NCI-H526 (cell line): ENCODE measurements at regions not wholly inside any gene's neighbourhood (a gene's known extent, or its start where the extent isn't known, plus 50 kb on each side); places are given as distances from the start of the nearest gene placed in this dataset.
"Not testable (repeated sequence)": the region's sequence is repeated elsewhere in the genome, so short reads cannot be mapped to it uniquely, and the experiment has no call there.

Source experiments
- DNase-seq, 2 experiments: peaks; one replicate each; lab custom pipeline; 2025; lab: John Stamatoyannopoulos, UW

DNA sequence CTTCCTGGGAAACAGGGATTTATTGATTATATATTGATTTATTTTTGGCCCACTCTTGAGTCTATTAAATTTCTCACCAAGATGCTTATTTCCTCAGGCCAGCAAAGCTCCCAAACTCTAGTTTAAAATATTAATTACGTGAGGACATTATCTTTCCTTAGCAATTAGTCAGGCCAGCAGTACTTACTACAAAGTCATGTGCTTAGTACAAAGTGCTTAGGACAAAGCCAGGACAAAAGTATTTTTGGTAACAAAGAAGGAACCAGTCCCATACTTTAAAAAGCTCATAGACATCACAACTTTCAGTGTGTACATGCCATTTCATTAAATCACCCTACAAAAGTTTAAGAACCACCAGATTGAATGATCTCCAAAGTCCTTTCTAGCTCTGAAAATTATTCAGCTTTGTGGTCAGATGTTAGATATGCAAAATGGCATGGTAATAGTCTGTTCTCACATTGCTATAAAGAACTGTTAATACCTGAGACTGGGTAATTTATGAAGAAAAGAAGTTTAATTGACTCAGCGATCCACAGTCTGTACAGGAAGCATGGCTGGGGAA, 94.7 kb upstream of the PWP1 start:
- DNase-seq: no peak

DNA sequence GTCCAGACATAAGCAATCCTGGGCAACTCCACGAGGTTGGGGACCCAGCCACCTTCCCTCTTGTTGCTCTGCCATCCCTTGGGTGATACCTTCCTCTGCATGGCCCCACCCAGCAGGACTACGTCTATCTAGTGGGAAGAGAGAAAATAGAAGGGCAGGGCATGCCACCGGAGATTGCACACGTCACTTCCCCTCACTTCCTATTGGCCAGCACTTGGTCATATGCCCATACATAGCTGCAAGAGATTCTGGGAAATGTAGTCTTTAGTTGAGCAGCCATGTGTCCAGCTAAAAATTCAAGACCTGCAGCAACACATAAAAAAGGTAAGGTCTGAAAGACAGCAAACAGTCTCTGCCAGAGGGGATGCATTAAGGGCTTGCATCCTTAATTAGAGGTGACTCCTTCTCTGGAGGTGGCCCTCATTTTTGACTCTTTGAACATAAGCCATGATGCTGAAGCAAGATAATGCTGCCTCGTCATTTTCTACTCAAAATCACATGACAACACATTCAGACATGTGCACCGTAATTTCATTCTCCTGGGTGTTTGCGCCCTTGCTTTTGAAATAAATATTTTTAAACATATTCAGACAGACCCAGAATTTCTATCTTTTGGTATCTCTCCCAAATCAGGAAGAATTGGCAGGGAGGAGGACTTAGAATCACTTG, 91.8 kb upstream of the PWP1 start:
- DNase-seq: peak in 1 of 2 experiments; percentile 31

DNA sequence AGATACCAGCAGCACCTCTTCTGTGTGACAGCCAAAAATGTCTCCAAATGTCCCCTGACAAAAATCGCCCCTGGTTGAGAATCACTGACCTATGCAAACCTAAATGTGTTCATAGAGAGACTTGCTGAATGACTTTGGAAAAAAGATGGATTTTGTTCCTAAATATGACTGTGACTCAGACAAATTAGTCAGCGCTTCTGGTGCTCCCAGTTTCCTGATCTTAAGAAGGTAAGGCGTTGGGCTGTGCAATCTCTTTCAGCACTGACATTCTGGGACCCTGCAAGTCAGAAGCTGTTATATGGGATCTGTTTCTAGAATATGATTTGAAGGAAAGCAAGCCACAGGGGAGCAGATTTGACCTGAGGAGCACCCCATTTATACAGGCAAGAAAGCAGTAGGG, 90.6 kb upstream of the PWP1 start:
- DNase-seq: no peak

DNA sequence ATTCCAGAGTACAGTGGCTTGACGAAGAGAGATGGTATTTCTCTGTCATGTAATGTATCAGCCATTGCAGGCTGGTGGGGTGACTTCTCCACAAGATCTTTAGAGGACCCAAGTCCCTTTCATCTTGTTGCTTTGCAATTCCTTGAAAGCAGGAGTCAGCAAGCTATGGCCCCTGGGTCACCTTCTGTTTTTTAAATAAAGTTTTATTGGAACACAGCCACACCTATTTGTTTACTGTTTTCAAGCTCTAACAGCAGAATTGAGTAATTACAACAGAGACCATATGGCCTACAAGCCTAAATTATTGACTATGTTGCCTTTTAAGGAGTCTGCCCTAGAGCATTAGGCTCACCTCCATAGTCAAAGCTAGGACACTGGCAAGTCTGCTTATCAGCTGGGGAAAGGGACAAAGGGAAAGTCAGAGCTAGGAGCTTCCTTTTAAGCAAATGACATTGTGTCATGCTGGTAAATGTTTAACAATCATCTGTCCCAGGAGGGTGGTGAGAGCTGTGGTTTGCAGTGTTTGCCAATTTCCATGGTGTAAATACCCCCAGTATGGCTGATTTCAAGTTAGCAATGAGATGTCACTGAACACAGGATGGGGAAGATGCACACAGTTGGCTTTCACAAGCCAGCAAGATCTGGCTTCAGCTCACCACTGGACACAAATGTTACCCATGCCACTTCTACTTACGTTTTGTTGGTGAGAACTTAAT, 87.7 kb upstream of the PWP1 start:
- peak in 1 of 2 experiments; percentile 13 for DNase-seq

DNA sequence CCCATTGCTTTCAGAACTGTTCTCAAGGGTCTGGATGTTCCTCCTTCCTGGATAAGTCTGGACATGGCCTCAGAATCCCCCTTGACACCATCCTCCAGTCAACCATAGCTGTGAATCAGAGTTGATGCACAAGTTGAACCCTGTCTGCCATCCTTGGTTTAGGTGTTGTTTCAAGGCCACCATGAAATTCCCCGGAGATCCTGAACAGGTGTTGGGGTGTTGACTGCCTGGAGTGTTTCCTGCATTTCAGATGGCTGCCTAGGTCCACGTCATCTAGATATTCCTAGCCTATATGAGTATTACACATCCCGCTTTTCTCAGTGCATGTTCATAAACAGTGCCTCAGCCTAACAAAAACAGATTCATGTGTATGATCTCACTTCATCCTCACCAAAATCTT, 86.7 kb upstream of the PWP1 start:
- no peak for DNase-seq

DNA sequence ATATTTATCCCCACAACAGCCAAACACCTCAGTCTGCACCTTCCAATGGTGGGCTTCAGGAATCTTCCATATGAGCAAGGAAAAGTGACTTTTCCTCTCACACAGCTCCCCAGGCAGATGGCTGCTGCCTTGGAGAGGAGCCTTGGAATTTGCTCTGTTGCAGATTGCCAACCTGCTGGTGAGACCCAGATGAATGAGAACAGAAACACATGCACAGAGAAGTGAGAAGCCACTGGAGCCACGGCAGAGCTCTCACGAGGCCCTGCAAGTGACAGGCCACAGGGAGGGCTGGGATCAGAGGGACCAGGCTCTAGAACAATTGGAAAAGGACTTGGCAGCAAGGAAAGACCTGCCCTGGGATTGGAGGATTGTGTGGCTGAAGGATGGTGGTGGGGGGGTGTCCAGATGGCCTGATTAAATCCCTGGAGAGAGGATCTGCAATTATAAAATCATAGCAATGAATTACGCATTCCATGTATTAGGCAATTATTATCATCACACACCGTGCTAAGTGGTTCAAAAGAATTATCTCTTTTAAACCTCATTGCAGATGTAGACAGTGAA, 84.9 kb upstream of the PWP1 start:
- DNase-seq: no peak

DNA sequence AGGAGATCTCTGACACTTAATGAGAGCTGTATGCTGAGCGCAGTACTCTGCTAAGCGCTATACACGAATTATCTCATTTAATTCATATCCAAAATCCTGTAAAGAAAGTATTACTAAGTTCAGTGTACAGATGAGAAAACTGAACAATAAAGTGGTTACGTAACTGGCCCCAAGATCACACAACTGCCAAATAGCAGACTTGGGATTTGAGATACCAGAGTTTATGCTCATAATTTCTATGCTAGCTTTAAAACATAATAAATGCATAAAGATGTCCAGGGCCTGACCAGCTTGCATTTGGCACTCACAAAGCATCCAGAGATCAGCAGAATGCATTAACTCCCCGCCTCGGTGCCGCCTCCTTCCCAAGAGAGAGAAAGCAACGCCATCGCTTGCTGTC, 83.2 kb upstream of the PWP1 start:
- no peak for DNase-seq

DNA sequence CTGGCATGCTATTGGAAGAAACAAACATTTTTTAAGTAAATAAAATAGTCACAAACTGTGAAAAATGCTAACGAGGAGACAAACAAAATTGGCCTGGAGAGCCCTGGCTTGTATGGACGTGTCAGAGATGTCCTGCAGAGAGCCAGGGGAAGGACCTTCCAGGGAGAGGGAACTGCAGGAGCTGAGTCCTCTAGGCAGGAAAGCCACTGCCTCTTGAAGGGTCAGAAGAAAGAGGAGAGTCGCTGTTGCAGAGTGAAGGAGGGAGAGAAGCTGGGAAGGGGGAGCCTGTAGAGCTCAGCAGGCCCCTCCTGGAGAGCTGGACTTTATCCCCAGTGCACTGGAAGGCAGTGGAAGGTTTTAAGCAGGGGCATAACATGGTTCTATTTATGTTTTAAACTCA, 80.3 kb upstream of the PWP1 start:
- no peak for DNase-seq

DNA sequence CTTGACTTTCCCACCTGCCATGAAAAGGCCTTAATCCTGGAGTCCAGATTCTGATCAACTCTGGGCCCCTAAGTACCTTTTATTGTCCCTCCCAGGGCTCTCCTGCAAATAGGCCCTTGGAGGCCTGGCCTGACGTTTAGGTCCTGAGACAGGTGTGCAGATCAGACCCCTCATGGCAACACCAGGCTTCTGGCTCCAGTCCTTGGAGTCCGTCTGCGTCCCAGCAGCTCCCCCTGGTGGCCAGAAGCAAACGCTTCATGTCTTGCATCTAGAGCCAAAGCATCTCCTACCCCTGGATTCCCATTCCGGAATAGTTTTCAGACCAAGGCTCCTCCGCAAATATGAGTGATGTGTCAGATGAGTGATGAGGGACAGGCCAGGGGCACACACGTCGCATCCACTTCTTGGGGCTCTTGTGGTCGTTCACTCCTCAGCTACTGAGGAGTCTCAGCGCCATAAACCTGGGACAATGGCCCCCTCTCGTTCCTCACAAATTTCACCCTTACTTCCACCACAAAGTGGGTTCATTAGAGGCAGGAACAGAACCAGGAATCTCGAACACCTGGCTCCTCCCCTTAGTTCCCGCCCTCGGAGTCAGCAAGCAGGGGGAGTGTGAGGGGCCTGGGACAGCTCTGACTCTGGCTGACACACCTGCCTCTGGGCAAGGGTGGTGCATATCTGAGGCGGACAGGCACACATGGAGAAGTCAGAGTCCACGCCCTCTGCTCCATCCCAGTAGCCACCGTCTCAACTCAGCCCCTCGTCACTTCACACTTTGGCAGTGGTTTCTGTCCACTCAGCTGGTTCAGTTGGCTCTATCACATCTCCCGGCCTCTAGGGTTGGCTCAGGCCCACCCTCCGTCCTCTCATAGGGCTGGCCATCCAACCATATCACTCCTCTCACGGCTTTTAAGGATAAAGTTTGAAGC, 77.9 kb upstream of the PWP1 start:
- peak; percentile 62 to 89 for DNase-seq

DNA sequence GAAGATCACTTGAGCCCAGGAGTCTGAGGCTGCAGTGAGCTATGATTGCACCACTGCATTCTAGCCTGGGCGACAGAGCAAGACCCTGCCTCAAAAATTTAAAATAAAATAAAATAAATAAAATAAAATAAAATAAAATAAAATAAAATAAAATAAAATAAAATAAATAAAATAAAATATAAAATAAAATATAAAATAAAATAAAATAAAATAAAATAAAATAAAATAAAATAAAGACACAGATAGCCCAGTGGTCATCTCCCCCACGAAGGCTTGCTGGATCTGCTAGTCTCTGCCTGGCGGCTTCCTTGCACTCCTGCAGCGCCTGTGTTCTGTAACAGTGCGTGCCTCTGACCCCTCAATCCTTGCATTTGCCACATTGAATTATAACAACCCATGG, 76.8 kb upstream of the PWP1 start:
- DNase-seq: not testable (repeated sequence)

DNA sequence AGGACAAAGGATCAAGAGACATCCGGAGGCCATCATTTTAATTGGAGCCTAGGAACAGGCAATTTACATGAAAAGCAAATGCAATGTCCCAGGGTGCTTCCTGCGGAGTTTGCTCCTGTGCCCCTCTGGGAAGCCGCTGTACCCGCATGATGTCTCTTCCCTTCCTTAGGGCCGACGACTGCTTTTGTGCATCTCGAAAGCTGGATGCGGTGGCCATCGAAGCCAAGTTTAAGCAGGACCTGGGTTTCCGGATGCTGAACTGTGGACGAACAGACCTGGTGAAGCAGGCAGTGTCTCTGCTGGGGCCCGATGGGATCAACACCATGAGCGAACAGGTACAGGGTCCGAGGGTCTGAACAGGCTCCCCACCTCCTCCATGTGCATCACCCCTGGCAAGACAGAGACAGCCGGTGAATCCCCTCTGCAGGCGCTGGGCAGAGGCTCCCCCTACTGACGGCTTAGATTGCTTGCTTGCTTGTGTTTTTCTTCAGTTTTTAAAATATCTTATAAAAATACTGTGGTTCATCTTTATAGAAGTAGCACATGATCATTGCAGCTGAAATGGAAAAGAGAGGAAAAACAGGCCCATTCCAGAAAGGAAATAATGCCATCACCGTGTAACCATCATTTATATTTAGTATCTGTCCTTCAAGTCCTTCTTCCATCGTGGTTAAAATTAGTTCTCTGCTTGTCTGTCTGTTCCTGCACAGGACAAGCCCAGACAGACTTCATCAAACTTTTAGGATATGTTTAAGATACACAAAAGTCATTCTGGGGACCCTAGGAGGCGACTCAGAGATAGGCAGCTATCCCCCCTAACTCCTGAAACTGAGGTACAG, 75.4 kb upstream of the PWP1 start:
- peak; percentile 5 to 61 for DNase-seq

DNA sequence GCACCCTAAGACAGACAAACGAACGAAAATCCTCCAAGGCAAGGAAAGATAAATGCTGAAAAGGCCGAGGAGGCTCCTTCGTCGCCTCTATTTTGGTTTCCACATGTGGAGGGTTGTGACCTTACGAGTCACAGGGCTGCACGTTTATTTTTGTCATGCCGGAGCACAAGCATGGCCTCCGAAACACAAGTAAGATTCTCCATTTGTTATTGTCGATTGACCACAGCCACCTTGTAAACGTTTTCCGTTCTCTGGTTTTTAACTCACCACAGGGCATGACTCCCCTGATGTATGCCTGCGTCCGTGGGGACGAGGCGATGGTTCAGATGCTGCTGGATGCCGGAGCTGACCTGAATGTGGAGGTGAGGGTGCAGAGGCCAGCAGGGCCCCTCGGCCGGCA, 73.1 kb upstream of the PWP1 start:
- DNase-seq: no peak

DNA sequence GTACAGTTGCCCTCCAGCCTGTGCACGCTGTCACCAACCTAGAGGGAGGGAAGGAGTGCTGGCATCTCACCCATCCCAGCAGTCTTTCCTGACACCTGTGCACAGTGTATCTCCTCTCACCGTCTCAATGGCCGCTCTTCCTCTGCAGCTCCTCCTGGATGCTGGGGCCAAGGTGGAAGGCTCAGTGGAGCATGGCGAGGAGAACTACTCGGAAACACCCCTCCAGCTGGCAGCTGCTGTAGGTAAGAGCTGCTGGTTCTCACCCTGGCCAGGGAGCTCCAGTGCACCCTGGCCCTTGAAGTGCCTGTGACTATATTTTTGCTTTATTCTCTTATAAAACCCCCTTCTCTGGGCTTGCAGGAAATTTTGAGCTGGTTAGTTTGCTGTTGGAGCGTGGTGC, 68.7 kb upstream of the PWP1 start:
- no peak for DNase-seq

DNA sequence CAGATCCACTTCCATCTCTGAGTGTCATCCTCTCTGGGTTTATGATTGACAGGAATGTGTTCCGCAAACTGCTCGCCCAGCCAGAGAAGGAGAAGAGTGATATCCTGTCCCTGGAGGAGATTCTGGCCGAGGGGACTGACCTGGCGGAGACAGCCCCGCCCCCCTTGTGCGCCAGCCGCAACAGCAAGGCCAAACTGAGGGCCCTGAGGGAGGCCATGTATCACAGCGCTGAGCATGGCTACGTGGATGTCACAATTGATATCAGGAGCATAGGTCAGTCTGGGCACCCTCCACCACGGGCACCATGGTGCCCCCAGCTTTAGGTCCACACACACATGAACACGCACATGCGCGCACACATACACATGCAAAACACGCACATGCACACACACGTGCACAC, 67.5 kb upstream of the PWP1 start:
- no peak for DNase-seq

DNA sequence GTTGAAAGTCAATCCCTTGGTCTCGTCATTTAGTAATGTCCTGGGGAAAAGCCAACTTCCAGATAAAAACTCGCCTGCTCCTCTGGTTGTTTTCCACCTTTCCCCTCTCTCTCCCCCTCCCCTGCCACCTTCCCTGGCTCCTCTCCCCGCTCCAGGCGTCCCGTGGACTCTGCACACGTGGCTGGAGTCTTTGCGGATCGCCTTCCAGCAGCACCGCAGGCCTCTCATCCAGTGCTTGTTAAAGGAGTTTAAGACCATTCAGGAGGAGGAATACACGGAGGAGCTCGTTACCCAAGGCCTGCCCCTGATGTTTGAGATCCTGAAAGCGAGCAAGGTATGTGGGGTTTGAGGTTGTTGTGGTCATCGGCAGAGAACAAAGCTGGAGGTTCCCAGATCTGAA, 65.8 kb upstream of the PWP1 start:
- DNase-seq: no peak

DNA sequence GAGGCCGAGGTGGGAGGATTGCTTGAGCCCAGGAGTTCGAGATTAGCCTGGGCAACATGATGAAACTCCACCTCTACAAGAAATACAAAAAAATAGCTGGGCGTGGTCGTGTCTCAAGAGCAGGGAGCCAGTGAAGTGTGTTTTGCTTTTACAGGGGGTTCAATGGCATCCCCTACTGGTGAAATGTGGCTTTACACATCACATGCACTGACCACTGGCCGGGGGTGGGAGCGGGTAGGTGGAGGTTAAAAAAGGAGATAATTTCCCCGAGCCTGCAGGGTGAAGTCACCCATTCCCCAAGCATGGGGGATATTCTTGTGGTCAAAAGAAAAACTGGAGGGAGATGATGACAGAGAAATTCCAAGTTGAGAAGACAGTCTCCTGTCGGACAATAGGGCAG, 63.6 kb upstream of the PWP1 start:
- DNase-seq: peak; percentile 10 to 34

DNA sequence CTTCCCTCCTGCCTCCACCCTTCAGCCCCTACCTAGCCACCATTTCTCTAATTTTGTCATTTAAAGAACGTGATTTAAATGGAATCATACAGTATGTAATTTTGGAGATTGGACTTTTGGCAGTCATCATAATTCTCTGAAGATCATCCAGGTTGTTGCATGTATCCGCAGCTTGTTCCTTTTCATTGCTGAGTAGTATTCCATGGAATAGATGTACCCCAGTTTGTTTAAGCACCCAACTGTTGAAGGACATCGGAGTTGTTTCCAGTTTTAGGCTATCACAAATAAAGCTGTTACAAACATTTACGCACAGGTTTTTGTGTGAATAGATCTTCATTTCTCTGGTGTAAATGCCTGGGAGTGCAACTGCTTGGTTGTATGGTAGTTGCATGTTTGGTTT, 61.1 kb upstream of the PWP1 start:
- DNase-seq: no peak

DNA sequence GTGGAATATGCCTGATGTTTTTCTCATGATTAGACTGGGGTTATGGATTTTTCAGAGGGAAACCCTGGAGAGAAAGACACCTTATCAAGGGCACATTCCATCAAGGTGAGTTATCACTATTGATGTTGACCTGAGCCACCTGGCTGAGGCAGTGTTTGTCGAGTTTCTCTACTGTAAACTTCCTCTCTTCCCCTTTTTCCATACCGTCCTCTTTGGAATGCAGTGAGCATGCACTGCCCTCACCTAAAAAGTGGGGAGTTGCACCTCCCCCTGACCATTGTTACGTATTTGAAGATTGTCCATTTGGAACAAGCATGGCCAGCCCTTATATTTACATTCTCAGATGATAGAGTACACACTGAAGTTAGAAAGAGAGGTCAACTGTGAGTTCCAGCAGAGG, 53.9 kb upstream of the PWP1 start:
- DNase-seq: no peak

DNA sequence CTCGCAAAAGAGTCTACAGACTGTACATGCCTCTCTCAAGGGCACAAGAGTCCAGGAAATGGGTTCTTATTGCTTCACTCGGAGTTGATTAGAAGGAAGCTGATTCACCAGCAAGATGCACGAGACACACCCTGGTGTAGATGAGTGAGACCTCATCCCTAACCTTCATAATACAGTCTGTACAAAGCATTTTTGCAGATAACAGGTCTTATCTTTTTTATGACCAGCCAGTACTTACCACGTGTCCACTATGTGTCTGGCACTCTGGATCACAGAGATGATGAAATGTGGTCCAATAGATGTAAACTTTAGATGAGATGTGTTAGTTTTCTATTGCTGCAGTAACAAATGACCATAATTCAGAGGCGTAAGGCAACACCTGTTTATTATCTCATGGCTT, 53.4 kb upstream of the PWP1 start:
- DNase-seq: no peak

DNA sequence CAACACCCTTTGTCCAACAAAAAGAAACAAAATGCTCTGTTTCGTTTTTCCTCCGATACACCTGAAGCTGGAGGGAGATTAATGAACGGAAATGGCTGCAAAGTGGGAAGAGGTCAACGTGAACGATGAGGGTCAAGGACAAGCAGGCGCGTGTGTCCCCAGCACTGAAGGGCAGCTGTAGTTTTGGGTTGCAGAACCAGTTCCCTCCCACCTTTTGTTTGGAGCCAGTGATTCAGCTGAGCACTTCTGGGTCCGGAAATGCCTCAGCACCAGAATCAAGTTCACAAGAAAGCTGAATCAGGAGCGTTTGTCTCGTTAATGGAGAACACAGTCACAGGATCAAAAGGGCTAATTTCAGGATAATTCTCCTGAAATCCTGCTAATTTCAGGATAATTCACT, 51.1 kb upstream of the PWP1 start:
- DNase-seq: no peak

DNA sequence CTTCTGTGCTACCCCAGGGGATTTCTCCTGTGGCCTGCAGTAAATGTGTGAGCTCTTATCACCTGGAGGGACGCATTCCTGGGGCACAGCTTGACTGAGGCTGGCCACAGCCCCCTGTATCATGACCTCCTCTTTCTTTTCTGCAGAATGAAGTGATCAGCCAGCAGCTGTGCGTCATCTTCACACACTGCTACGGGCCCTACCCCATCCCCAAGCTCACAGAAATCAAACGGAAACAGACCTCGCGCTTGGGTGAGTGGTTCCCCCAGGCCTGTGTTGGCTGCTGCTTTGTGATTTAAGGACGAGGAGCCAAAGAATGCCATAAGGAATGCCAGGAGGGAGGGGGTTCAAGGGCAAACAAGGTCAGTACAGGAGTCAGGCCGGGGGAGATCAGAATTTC, 50.5 kb upstream of the PWP1 start:
- DNase-seq: no peak
